ENCODE measurements at regions not wholly inside any gene's neighbourhood (a gene's known extent, or its start where the extent isn't known, plus 50 kb on each side); places are given as distances from the start of the nearest gene placed in this dataset.

GRCh38 chr13:108572782-108573211, 56.6 kb upstream of the MYO16 start:
- DNase-seq (ENCODE audit: low read depth, low spot score) (no peak), FAIRE-seq (no peak)
- Histone ChIP-seq H3K9ac (ENCODE audit: control insufficient read depth, extremely low read depth, insufficient read depth, low read length) (no peak overlapping the region), H2AFZ (ENCODE audit: control insufficient read depth, low read length) (no peak overlapping the region), H3K9me1 (ENCODE audit: control insufficient read depth, extremely low read depth, insufficient read depth, low read length) (no peaks in the 10 kb centered on the region), H3K36me3 (ENCODE audit: control insufficient read depth in 2 of 2, extremely low read depth in 1 of 2, insufficient read depth in 2 of 2, low read length in 2 of 2) (no peaks in the 10 kb centered on the region), H3K9me3 (ENCODE audit: control insufficient read depth, low read depth, low read length) (peaks cover 2% of the 10 kb centered on the region), H3K4me2 (ENCODE audit: control insufficient read depth, extremely low read depth, insufficient read depth, low read depth, low read length) (no peak overlapping the region), H4K20me1 (ENCODE audit: control insufficient read depth, extremely low read depth, insufficient read depth, low read length) (no peaks in the 10 kb centered on the region), H3K4me3 (ENCODE audit: control insufficient read depth in 2 of 3, extremely low read depth in 1 of 3, insufficient read depth in 2 of 3, low read depth in 1 of 3, low read length in 3 of 3) (no peak overlapping the region), H3K79me2 (ENCODE audit: control insufficient read depth, insufficient read depth, low read length) (no peaks in the 10 kb centered on the region), H3K4me1 (ENCODE audit: control insufficient read depth, extremely low read depth, insufficient read depth, low read length) (no peaks in the 10 kb centered on the region), H3K27ac (ENCODE audit: control insufficient read depth, insufficient read depth, low read length) (no peak overlapping the region), H3K27me3 (ENCODE audit: control insufficient read depth, extremely low read depth, insufficient read depth, low read length) (no peaks in the 10 kb centered on the region)
- dilution Hi-C loops (cut with MboI; ENCODE audit: extremely low pct_ligation_motif_present, low sequenced_read_pairs): no loop called here
- TF ChIP-seq CTCF (optimal IDR thresholded peaks at IDR 0.05 in 1 of 3, IDR thresholded peaks at IDR 0.05 in 1 of 3, conservative IDR thresholded peaks at IDR 0.05 in 1 of 3; ENCODE audit: extremely low read depth in 1 of 3, insufficient read depth in 2 of 3, low read length in 3 of 3): no peak
- TF ChIP-seq EZH2 (IDR thresholded peaks at IDR 0.05; ENCODE audit: low read length): no peak

GRCh38 chr13:108573455-108573854, 56.0 kb upstream of the MYO16 start:
- FAIRE-seq (no peak), DNase-seq (ENCODE audit: low read depth, low spot score) (no peak)
- no peaks in the 10 kb centered on the region for H3K27me3 ChIP-seq (ENCODE audit: control insufficient read depth, extremely low read depth, insufficient read depth, low read length)
- H2AFZ ChIP-seq (ENCODE audit: control insufficient read depth, low read length): no peak overlapping the region
- no peak overlapping the region for H3K9ac ChIP-seq (ENCODE audit: control insufficient read depth, extremely low read depth, insufficient read depth, low read length)
- H3K79me2 ChIP-seq (ENCODE audit: control insufficient read depth, insufficient read depth, low read length): no peaks in the 10 kb centered on the region
- H3K4me2 ChIP-seq (ENCODE audit: control insufficient read depth, extremely low read depth, insufficient read depth, low read depth, low read length): no peak overlapping the region
- H3K4me1 ChIP-seq (ENCODE audit: control insufficient read depth, extremely low read depth, insufficient read depth, low read length): no peaks in the 10 kb centered on the region
- H4K20me1 ChIP-seq (ENCODE audit: control insufficient read depth, extremely low read depth, insufficient read depth, low read length): no peaks in the 10 kb centered on the region
- no peak overlapping the region for H3K27ac ChIP-seq (ENCODE audit: control insufficient read depth, insufficient read depth, low read length)
- TF ChIP-seq EZH2 (IDR thresholded peaks at IDR 0.05; ENCODE audit: low read length) (no peak), CTCF (optimal IDR thresholded peaks at IDR 0.05 in 1 of 3, IDR thresholded peaks at IDR 0.05 in 1 of 3, conservative IDR thresholded peaks at IDR 0.05 in 1 of 3; ENCODE audit: extremely low read depth in 1 of 3, insufficient read depth in 2 of 3, low read length in 3 of 3) (no peak)
- H3K9me1 ChIP-seq (ENCODE audit: control insufficient read depth, extremely low read depth, insufficient read depth, low read length): no peaks in the 10 kb centered on the region
- H3K36me3 ChIP-seq (ENCODE audit: control insufficient read depth in 2 of 2, extremely low read depth in 1 of 2, insufficient read depth in 2 of 2, low read length in 2 of 2): no peaks in the 10 kb centered on the region
- peaks cover 2% of the 10 kb centered on the region for H3K9me3 ChIP-seq (ENCODE audit: control insufficient read depth, low read depth, low read length)
- no peak overlapping the region for H3K4me3 ChIP-seq (ENCODE audit: control insufficient read depth in 2 of 3, extremely low read depth in 1 of 3, insufficient read depth in 2 of 3, low read depth in 1 of 3, low read length in 3 of 3)
- dilution Hi-C loops (cut with MboI; ENCODE audit: extremely low pct_ligation_motif_present, low sequenced_read_pairs): no loop called here

All from keratinocyte (primary cell).